Activated T-cell treated with anti-CD3 and anti-CD28 coated beads, Interleukin-2, amount 50 U/mL, for 4 hours (primary cell): ENCODE measurements at regions not wholly inside any gene's neighbourhood (a gene's known extent, or its start where the extent isn't known, plus 50 kb on each side); places are given as distances from the start of the nearest gene placed in this dataset.
"Not testable (repeated sequence)": the region's sequence is repeated elsewhere in the genome, so short reads cannot be mapped to it uniquely, and the experiment has no call there.

Experiments
- ATAC-seq, 2 donors: fragments of 200-7000 bp; cut with Tn5 transposase; one replicate each; pipeline ENCODE4 v1.10.0; 2021
- DNase-seq: peaks from one replicate; pipeline ENCODE4 v3.0.0-alpha.2; 2020
- H3K27me3 Mint-ChIP-seq: one replicate; pipeline ENCODE4 v1.8.0; 2021; ENCODE audit warnings: low read depth, mixed read lengths
- H3K36me3 Mint-ChIP-seq: one replicate; pipeline ENCODE4 v1.8.0; 2022; ENCODE audit warnings: mixed read lengths; ENCODE audit not compliant: insufficient read depth
- H3K4me1 Mint-ChIP-seq: one replicate; pipeline ENCODE4 v1.8.0; 2021; ENCODE audit warnings: low read depth, mixed read lengths
- H3K4me3 Mint-ChIP-seq: one replicate; pipeline ENCODE4 v1.8.0; 2021; ENCODE audit warnings: mild to moderate bottlenecking, moderate library complexity, mixed read lengths
- H3K9me3 Mint-ChIP-seq: one replicate; pipeline ENCODE4 v1.8.0; 2021; ENCODE audit warnings: mixed read lengths

DNA sequence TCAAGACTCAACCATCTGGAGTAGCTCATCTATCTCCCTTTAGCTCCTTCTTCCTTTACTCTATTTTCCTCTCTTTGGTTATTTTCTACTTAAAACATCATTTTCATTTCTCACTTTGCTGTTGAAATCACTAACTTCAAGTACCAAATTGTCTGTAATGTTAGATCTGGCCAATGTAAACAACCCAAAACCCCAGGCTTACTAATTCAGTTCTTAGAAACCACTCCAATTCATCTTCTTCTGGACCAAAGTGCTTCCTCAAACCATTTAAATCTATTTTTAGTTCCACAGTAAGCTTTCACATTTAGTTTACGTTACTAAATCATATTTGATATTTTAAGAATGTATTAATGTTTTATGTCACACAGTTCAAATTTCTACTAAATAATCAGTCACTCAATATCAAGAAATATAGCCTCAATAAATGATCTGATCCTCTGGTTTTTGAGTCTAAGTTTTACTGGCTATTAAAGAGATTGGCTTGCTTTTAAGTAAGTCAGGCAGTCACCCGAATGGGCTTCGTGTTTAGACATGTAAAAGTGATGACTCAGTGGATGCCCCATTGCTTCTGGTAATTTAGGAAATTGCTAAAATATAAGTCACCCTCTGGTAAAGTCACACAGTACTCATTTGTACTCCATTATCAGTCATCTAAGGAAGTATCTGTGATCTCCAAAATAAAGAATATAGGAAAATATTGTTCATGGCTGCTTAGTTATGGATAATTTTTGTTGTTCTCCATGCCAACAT is 527.2 kb upstream of the SOX11 start:
- no peak for DNase-seq
- no peak for ATAC-seq
- H3K27me3 Mint-ChIP-seq, result no peaks in the 10 kb centered on the region
- H3K9me3 Mint-ChIP-seq, result peaks cover 18% of the 10 kb centered on the region
- no peak overlapping the region for H3K4me3 Mint-ChIP-seq
- no peaks in the 10 kb centered on the region for H3K36me3 Mint-ChIP-seq
- no peaks in the 10 kb centered on the region for H3K4me1 Mint-ChIP-seq

DNA sequence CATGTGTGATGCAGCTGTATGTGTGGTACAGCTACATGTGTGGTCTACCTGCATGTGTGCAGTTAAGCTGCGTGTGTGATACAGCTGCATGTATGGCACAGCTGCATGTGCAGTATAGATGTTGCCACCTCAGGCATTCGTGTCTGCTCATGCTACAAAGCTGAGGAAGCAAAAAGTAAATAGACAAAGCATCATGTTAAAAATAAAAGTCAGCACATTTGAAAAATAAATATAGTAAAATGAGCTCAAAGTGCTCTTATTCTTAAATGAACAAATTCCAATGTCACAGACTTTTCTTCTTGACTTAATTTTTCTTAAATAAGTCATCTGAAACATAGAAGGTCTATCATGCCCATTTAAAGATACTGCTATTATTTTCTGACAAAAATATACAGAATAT is 519.3 kb upstream of the SOX11 start:
- no peaks in the 10 kb centered on the region for H3K36me3 Mint-ChIP-seq
- H3K4me3 Mint-ChIP-seq, result no peak overlapping the region
- no peaks in the 10 kb centered on the region for H3K4me1 Mint-ChIP-seq
- no peak for ATAC-seq
- no peak for DNase-seq
- H3K27me3 Mint-ChIP-seq, result no peaks in the 10 kb centered on the region
- H3K9me3 Mint-ChIP-seq, result peaks cover 7% of the 10 kb centered on the region

- no peaks in the 10 kb centered on the region for H3K4me1 Mint-ChIP-seq
- H3K27me3 Mint-ChIP-seq, result no peaks in the 10 kb centered on the region
- DNase-seq (no peak), ATAC-seq (no peak)
- peaks cover 4% of the 10 kb centered on the region for H3K9me3 Mint-ChIP-seq
- no peak overlapping the region for H3K4me3 Mint-ChIP-seq
- no peaks in the 10 kb centered on the region for H3K36me3 Mint-ChIP-seq
Measured at GRCh38 chr2:5173876-5174535, 518.2 kb upstream of the SOX11 start.

GRCh38 chr2:5175231-5175630 is 517.0 kb upstream of the SOX11 start:
- Mint-ChIP-seq H3K27me3 (no peaks in the 10 kb centered on the region), H3K4me3 (no peak overlapping the region), H3K9me3 (peaks cover 4% of the 10 kb centered on the region), H3K4me1 (no peaks in the 10 kb centered on the region), H3K36me3 (no peaks in the 10 kb centered on the region)
- ATAC-seq, result no peak
- no peak for DNase-seq

DNA sequence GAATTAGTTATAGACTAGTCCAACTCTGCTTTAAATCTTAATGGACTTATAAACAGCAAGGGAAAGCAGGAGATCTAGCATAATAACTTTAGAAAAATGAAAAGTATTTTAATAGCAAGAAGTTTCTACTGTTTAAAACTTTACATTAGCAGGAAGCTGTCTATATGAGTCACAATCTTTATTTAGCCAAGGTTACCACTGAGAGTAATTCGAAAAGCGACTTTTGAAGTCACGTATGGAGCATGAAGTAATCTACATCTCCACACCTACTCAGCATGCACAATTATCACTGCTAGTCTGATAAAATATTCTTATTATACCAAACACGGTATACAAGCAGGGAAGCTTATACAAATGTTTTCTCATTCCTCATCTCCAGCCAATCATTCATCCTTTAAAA is 515.4 kb upstream of the SOX11 start:
- H3K9me3 Mint-ChIP-seq, result peaks cover 8% of the 10 kb centered on the region
- no peaks in the 10 kb centered on the region for H3K36me3 Mint-ChIP-seq
- no peaks in the 10 kb centered on the region for H3K4me1 Mint-ChIP-seq
- H3K27me3 Mint-ChIP-seq, result no peaks in the 10 kb centered on the region
- no peak overlapping the region for H3K4me3 Mint-ChIP-seq
- no peak for ATAC-seq
- DNase-seq, result no peak

GRCh38 chr2:5183031-5183430 is 509.2 kb upstream of the SOX11 start:
- Mint-ChIP-seq H3K9me3 (peaks cover 17% of the 10 kb centered on the region), H3K36me3 (no peaks in the 10 kb centered on the region), H3K4me1 (no peaks in the 10 kb centered on the region), H3K4me3 (no peak overlapping the region), H3K27me3 (no peaks in the 10 kb centered on the region)
- DNase-seq (no peak), ATAC-seq (no peak)

GRCh38 chr2:5187283-5187682 is 504.9 kb upstream of the SOX11 start:
- H3K36me3 Mint-ChIP-seq, result no peaks in the 10 kb centered on the region
- DNase-seq, result no peak
- ATAC-seq, result no peak
- H3K27me3 Mint-ChIP-seq, result no peaks in the 10 kb centered on the region
- H3K4me1 Mint-ChIP-seq, result no peaks in the 10 kb centered on the region
- no peak overlapping the region for H3K4me3 Mint-ChIP-seq
- H3K9me3 Mint-ChIP-seq, result peaks cover 12% of the 10 kb centered on the region

GRCh38 chr2:5188636-5189035 is 503.5 kb upstream of the SOX11 start:
- Mint-ChIP-seq H3K9me3 (peaks cover 8% of the 10 kb centered on the region), H3K27me3 (no peaks in the 10 kb centered on the region), H3K4me1 (no peaks in the 10 kb centered on the region), H3K4me3 (no peak overlapping the region), H3K36me3 (no peaks in the 10 kb centered on the region)
- no peak for DNase-seq
- no peak for ATAC-seq

- no peaks in the 10 kb centered on the region for H3K27me3 Mint-ChIP-seq
- H3K36me3 Mint-ChIP-seq, result no peaks in the 10 kb centered on the region
- peaks cover 8% of the 10 kb centered on the region for H3K9me3 Mint-ChIP-seq
- H3K4me1 Mint-ChIP-seq, result no peaks in the 10 kb centered on the region
- H3K4me3 Mint-ChIP-seq, result no peak overlapping the region
- DNase-seq, result no peak
- ATAC-seq, result no peak
Measured at GRCh38 chr2:5190023-5190422, 502.2 kb upstream of the SOX11 start.

- ATAC-seq (no peak), DNase-seq (no peak)
- Mint-ChIP-seq H3K4me3 (no peak overlapping the region), H3K9me3 (peaks cover 9% of the 10 kb centered on the region), H3K27me3 (no peaks in the 10 kb centered on the region), H3K4me1 (no peaks in the 10 kb centered on the region), H3K36me3 (no peaks in the 10 kb centered on the region)
Measured at GRCh38 chr2:5195636-5196035, 496.5 kb upstream of the SOX11 start.

GRCh38 chr2:5203134-5203755 is 488.9 kb upstream of the SOX11 start:
- Mint-ChIP-seq H3K36me3 (no peaks in the 10 kb centered on the region), H3K9me3 (peaks cover 12% of the 10 kb centered on the region), H3K4me3 (no peak overlapping the region), H3K4me1 (no peaks in the 10 kb centered on the region), H3K27me3 (no peaks in the 10 kb centered on the region)
- DNase-seq (no peak), ATAC-seq (no peak)

DNA sequence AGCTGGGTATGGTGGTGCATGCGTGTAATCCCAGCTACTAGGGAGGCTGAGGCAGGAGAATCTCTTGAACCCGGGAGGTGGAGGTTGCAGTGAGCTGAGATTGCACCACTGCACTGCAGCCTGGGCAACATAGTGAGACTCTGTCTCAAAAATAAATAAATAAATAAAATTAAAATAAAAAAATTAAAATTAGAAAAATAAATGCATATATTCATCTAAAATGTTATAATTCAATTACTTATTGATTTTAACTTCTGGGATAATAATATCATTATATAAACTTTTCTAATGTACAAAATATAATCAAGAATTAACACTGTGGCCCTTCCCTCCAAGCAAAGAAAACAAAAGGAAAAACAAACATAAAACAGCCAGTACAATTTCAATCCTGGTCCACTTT is 485.4 kb upstream of the SOX11 start:
- ATAC-seq, H3K4me3 Mint-ChIP-seq, H3K27me3 Mint-ChIP-seq, H3K4me1 Mint-ChIP-seq, H3K36me3 Mint-ChIP-seq, DNase-seq, H3K9me3 Mint-ChIP-seq: not testable (repeated sequence)

GRCh38 chr2:5215989-5216607 is 476.1 kb upstream of the SOX11 start:
- ATAC-seq, result no peak
- no peak for DNase-seq

DNA sequence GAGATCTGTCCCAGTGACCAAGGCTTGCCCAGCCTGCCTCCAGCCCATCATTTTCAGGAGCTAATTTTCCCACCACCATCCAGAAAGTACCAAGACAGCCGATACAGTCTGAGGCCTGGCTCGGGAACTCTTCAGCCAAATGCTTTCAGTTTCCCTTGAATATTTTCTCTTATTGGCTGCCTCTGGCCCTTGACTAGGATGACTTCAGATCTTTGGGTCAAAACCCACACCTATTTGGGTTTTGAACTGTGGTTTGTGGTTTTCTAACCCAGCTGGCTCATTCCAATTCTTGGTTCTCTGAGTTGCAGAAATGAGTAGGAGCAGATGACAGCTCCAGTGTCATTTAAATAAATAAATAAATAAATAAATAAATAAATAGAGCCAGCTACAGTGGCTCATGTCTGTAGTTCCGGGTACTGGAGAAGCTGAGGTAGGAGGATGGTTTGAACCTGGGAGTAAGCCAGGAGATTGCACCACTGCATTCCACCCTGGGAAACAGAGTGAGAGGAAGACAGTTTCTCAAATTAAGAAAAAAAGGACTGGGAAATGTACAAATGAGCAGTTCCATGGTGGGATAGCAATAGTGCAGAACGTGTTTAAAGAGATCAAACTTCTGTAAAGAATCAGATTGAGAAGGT is 465.0 kb upstream of the SOX11 start:
- no peaks in the 10 kb centered on the region for H3K4me1 Mint-ChIP-seq
- H3K36me3 Mint-ChIP-seq, result no peaks in the 10 kb centered on the region
- DNase-seq (no peak), ATAC-seq (no peak)
- no peak overlapping the region for H3K4me3 Mint-ChIP-seq
- no peaks in the 10 kb centered on the region for H3K27me3 Mint-ChIP-seq
- H3K9me3 Mint-ChIP-seq, result no peaks in the 10 kb centered on the region

More at GRCh38 chr2:5215989-5216607, 476.1 kb upstream of the SOX11 start:
- H3K4me3 Mint-ChIP-seq, result no peak overlapping the region
- no peaks in the 10 kb centered on the region for H3K36me3 Mint-ChIP-seq
- H3K27me3 Mint-ChIP-seq, result no peaks in the 10 kb centered on the region
- H3K9me3 Mint-ChIP-seq, result peaks cover 9% of the 10 kb centered on the region
- H3K4me1 Mint-ChIP-seq, result no peaks in the 10 kb centered on the region
